Brain microvascular endothelial cell (primary cell): ENCODE measurements at regions not wholly inside any gene's neighbourhood (a gene's known extent, or its start where the extent isn't known, plus 50 kb on each side); places are given as distances from the start of the nearest gene placed in this dataset.

Experiments
- DNase-seq: peaks from one replicate; pipeline ENCODE4 v3.0.0-alpha.2; 2020
- H3K27ac ChIP-seq: fragments of 250-450 bp; sonication (Bioruptor Pico); 2 replicates; pipeline ENCODE4 v1.5.1; 2020; ENCODE audit warnings: mild to moderate bottlenecking, moderate library complexity
- H3K27me3 ChIP-seq: fragments of 250-450 bp; sonication (Bioruptor Pico); replicated peaks from 2 replicates; pipeline ENCODE4 v1.5.1; 2020; ENCODE audit warnings: mild to moderate bottlenecking
- H3K36me3 ChIP-seq: fragments of 250-450 bp; sonication (Bioruptor Pico); replicated peaks from 2 replicates; pipeline ENCODE4 v1.5.1; 2020; ENCODE audit warnings: mild to moderate bottlenecking
- H3K4me3 ChIP-seq: 2 replicates; pipeline ENCODE4 v1.5.1; 2011; ENCODE audit warnings: low read depth, mild to moderate bottlenecking, control low read depth, low read length, moderate library complexity
- CTCF ChIP-seq: IDR thresholded peaks from 2 replicates; pipeline ENCODE4 v1.5.1; 2011; ENCODE audit warnings: low read depth, mild to moderate bottlenecking, moderate library complexity, low read length, control low read depth, inconsistent platforms; ENCODE audit errors: missing control alignments
- in situ Hi-C: cut with HindIII; loops from 2 replicates; pipeline ENCODE4 v1.10.0; 2017; ENCODE audit warnings: low sequenced_read_pairs, low pct_ligation_motif_present

- H3K27me3 ChIP-seq: no peaks in the 10 kb centered on the region
- no peak overlapping the region for H3K27ac ChIP-seq
- TF ChIP-seq CTCF: no peak
- H3K4me3 ChIP-seq: no peak overlapping the region
- in situ Hi-C loops: loop anchor here (25.0 kb wide), 1 partner anchor 190 kb away; no protein-coding TSS in a partner anchor
- no peak for DNase-seq
- H3K36me3 ChIP-seq: no peaks in the 10 kb centered on the region
Observed at GRCh38 chr14:62102349-62102725, 340.1 kb downstream of the SNAPC1 start.

GRCh38 chr14:62103464-62103863 lies 341.2 kb downstream of the SNAPC1 start:
- in situ Hi-C loops: loop anchor here (25.0 kb wide), 1 partner anchor 191 kb away; no protein-coding TSS in a partner anchor
- no peak overlapping the region for H3K27ac ChIP-seq
- no peaks in the 10 kb centered on the region for H3K36me3 ChIP-seq
- H3K4me3 ChIP-seq: no peak overlapping the region
- TF ChIP-seq CTCF: no peak
- no peaks in the 10 kb centered on the region for H3K27me3 ChIP-seq
- DNase-seq: no peak

- TF ChIP-seq CTCF: no peak
- H3K27me3 ChIP-seq: no peaks in the 10 kb centered on the region
- in situ Hi-C loops: loop anchor here (25.0 kb wide), 1 partner anchor 199 kb away; no protein-coding TSS in a partner anchor
- H3K36me3 ChIP-seq: no peaks in the 10 kb centered on the region
- DNase-seq: no peak
- H3K4me3 ChIP-seq: no peak overlapping the region
- no peak overlapping the region for H3K27ac ChIP-seq
Observed at GRCh38 chr14:62110941-62111340, 348.7 kb downstream of the SNAPC1 start.

- in situ Hi-C loops: loop anchor here (25.0 kb wide), 1 partner anchor 205 kb away; no protein-coding TSS in a partner anchor
- TF ChIP-seq CTCF: peak; percentile 70
- Histone ChIP-seq H3K36me3 (no peaks in the 10 kb centered on the region), H3K27ac (no peak overlapping the region), H3K4me3 (peak overlapping the region; percentile 54), H3K27me3 (peaks cover 6% of the 10 kb centered on the region)
- DNase-seq: peak; percentile 87
Observed at GRCh38 chr14:62117010-62117750, 355.0 kb downstream of the SNAPC1 start.

- in situ Hi-C loops: loop anchor here (25.0 kb wide), 1 partner anchor 205 kb away; no protein-coding TSS in a partner anchor
- Histone ChIP-seq H3K27me3 (peaks cover 6% of the 10 kb centered on the region), H3K27ac (no peak overlapping the region), H3K4me3 (peak overlapping the region; percentile 54), H3K36me3 (no peaks in the 10 kb centered on the region)
- TF ChIP-seq CTCF: no peak
- no peak for DNase-seq
Observed at GRCh38 chr14:62117751-62118105, 355.5 kb downstream of the SNAPC1 start.
